RKO (cell line): ENCODE measurements at regions not wholly inside any gene's neighbourhood (a gene's known extent, or its start where the extent isn't known, plus 50 kb on each side); places are given as distances from the start of the nearest gene placed in this dataset.

ENCODE experiments used
- DNase-seq: peaks from one replicate; pipeline ENCODE4 v3.0.0-alpha.2; 2016; ENCODE audit warnings: low spot score

- no peak for DNase-seq
These were observed 885.5 kb downstream of the CDH11 start for GRCh38 chr16:64236316-64236715.

- no peak for DNase-seq
These were observed 887.7 kb downstream of the CDH11 start for GRCh38 chr16:64234200-64234599.

GRCh38 chr16:64225696-64226095 is 896.2 kb downstream of the CDH11 start:
- DNase-seq: no peak

DNA sequence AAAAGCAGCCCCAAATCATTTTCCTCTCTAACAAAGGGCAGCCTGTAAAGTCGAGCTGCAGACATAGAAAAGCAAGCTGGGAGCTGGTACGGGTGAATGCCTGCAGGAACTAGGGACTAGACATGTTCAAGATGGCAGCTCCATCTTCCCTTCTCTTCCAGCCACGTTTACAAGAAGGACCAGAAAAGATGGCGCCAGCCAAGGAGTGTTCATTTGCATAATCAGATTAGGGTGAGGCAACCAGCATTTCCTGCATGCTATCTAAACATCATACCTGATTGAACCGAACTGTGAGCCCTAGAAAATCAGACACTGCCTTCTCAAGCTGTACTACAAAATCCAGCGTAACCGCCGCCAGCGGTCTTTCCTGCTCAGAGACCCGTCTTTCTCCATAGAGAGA is 896.8 kb downstream of the CDH11 start:
- no peak for DNase-seq

- no peak for DNase-seq
These were observed 903.9 kb downstream of the CDH11 start for GRCh38 chr16:64217789-64218535.

DNA sequence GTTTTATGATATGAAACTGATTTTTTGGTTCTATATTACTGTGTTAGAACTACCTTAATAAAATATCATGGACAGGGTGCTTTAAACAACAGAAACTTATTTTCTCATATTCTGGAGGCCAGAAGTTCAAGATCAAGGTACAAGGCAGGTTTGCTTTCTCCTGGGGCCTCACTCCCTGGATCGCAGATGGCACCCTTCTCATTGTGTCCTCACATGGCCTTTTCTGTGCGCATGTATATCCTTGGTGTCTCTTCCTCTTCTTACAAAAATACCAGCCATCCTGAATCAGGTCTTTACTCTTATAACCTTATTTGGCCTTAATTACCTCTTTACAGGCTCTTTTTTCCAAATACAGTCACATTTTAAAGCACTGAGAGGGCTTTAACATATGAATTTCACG is 906.1 kb downstream of the CDH11 start:
- no peak for DNase-seq

DNA sequence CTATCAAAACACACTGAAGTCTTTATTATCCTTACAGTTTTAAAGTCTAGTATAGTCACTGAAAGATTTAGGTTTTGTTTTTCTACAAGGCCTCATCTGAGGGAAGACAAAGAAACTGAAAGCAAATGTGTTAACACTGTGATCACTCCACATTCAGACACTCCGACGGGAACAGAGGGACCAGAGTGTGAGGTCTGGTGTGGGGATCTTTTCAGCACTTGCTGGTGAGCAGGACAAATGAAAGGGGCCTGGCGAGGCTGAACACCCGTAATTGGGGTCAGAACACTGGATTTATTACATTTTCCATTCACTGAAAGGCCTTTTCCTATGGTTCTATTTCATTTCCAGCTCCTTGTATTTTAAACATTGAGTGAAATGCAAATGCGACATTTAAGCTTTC is 910.5 kb downstream of the CDH11 start:
- DNase-seq: no peak

DNA sequence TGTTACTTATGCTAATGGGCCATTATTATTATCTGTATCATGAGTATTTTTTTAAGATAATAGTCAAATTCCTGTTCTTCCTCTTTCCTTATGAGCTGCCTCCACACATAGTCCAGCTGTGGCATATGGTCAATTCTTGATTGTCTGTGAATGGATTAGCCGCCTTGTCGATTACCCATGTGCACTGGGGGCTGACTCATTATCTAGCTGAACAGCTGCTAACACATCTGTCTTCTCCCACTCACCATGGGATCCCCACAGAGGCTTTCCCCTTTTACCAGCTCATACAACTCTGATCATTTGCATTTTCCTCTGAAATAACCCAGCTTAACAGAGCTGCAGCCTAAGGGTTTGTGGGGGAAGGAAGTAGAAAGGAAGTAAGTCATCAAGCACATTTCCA is 915.0 kb downstream of the CDH11 start:
- no peak for DNase-seq

- no peak for DNase-seq
These were observed 918.7 kb downstream of the CDH11 start for GRCh38 chr16:64203126-64203525.

GRCh38 chr16:64202571-64202970 is 919.3 kb downstream of the CDH11 start:
- no peak for DNase-seq

GRCh38 chr16:64196444-64196843 is 925.4 kb downstream of the CDH11 start:
- DNase-seq: no peak

- DNase-seq: no peak
These were observed 935.9 kb downstream of the CDH11 start for GRCh38 chr16:64185954-64186353.

GRCh38 chr16:64184156-64184555 is 937.7 kb downstream of the CDH11 start:
- no peak for DNase-seq

GRCh38 chr16:64182985-64183384 is 938.9 kb downstream of the CDH11 start:
- DNase-seq: no peak

DNA sequence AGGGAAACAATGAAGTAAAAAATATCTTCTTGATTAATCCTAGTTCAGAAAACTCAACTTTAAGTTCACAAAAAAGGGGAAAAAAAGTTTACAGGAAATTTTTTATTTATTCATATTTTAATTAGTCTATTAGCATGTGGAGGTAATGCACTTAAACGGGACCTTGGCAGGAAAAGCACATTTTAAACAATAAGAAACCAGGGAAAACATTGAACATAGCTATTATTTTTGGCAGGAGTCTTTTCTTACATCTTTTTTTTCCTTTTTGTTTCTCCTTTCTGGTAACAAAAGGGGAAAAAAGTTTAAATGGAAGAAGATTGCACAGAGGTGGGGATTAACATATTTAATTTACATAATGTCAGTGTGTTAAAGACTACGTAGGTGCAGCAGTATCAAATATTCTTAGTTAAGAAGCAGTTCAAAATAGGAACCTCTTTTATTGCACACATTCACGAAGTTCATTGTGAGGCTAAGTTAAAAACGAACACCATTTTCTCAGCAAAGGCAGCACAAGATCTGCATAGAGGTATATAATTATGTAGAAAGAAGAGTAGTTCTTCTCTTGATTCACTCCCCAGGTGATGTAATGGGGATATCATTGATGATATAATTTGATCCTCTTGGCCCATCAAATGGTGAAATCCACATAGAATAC is 940.5 kb downstream of the CDH11 start:
- DNase-seq: no peak

GRCh38 chr16:64180136-64180900 is 941.5 kb downstream of the CDH11 start:
- no peak for DNase-seq

DNA sequence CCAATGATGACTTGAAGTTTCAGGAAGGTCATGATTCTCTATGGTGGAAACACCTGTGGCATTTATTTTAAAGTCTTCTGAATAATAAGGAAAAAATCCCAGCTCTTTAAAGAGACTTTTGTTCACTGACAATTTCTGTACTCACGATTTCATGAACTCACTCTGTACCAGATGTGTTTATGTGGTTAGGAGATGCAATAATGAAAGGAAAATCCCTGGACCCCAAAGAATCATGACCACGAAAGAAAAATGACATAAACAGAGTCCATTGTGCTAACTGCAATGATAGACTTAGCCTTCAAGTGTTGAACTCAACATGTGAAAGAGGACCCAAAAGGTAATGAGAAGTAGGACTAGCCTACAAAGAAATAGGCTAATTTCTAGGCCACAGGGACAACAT is 947.5 kb downstream of the CDH11 start:
- no peak for DNase-seq

DNA sequence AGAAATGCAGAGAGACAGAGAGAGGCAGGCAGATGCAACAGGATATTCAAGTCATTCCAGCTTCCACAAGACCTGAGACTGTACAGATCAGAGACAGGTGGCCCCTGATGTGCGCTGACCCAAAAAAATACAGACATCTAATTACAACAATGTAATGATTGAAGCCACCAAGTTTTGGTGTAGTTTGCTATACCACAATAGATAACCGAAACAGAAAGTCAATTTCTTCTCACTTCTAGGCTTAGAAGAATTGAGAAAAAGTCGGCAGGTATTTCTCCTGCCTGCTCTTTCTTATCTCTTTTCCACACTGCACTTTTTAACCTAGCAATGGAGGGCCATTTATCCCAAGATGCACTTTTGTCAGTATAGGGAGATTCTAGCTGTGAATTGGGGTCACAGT is 949.2 kb downstream of the CDH11 start:
- DNase-seq: no peak

- no peak for DNase-seq
These were observed 949.6 kb downstream of the CDH11 start for GRCh38 chr16:64172226-64172625.

DNA sequence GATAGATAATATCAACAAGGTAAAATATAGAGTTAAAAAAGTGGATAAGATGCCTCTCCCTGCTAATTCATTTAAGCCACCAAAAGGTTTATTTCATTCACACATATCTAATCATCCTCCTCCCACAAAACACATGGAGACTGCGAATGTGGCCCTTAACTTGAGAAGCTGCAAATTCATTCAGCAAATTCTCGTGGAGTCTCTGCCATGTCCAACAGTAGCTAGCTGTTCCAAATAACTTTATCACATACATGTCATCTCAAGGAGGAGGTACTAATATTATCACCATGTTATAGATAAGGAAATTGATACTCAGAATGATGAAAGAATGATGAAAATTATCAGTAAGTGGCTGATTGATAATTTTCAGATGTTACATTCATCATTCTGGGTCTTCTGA is 950.2 kb downstream of the CDH11 start:
- no peak for DNase-seq

DNA sequence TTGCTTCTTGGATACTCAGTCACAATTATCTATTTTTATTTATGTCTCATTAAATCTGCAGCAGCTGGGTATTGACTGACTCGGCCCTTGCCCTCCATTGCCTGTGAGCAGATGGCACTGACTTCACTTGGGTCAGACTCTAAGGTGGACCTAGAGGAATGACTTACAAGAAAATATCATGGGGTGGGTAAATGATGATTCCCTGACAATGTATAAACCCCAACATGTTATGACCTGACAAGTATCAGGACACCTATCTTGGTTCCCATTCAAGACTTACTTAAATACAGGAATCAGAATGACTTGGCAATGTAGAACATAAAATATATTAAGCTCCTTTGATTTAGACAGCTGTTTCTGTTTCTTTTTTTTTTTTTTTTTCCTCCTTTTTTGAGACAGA is 953.5 kb downstream of the CDH11 start:
- no peak for DNase-seq

DNA sequence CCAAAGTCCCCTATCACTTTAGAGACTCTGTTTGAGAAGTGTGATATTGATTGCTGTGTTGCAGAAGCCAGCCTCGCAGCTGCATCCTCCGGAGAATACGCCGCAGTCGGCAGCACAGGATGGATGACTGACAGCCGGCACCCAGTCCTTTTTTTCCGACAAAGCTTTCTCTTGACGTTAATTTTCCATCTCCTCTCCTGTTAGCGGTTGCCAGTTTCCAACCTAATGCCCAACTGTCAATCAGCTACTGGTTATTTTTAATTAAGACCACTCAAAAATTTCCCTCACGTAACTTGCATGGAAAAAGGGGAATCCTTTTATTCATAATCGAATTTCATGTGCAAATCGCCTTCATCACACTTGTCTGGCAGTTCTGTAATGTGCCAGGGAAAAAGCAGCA is 953.9 kb downstream of the CDH11 start:
- no peak for DNase-seq

GRCh38 chr16:64165368-64165767 is 956.5 kb downstream of the CDH11 start:
- no peak for DNase-seq
